SU-DHL-6 (cell line): ENCODE measurements at regions not wholly inside any gene's neighbourhood (a gene's known extent, or its start where the extent isn't known, plus 50 kb on each side); places are given as distances from the start of the nearest gene placed in this dataset.

ENCODE experiments used
- EZH2phosphoT487 ChIP-seq: fragments of 200-600 bp; sonication (generic), shearing (Covaris generic); conservative IDR thresholded peaks from 2 replicates; pipeline ENCODE4 v1.6.1; 2018; ENCODE audit warnings: mild to moderate bottlenecking, antibody characterized with exemption, low read length, moderate library complexity, mixed read lengths
- TF ChIP-seq, protein P1 (sequence below): fragments of 200-600 bp; sonication (generic); IDR thresholded peaks from one replicate; pipeline ENCODE4 v1.5.1; 2017; ENCODE audit warnings: antibody characterized with exemption, mild to moderate bottlenecking, low read length, moderate library complexity; ENCODE audit not compliant: insufficient read depth, poor library complexity, severe bottlenecking

DNA sequence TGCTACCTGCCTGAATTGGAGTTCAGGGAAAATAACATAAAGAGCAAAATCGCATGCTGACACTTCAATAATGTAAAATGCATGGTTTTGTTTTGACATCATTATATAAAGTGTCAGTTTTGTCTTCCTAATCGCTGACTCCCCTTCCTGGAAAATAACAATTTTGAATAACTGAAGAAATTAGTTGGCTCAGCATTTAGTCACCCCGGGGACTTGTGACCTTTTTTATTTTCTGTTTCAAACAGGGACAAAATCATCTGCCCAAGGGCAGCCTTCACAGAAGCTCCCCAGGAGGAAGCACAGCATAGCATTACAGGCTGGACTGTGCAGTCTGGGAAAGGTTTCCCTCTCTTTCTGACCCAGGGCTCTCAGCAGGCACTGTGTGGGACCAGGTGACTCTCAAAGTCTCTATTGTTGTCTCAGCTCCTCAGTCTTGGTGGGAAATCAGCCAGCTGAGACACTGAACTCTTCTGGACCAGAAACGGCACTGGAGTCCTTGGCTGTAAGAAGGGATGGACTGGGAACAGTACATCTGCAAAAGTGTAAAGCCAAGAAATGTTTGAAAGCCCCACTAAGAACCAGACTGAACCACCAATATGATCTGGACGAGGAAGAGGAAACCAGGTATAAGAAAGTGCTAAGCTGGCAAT is 671.3 kb upstream of the KLF4 start:
- TF ChIP-seq, protein P1, sequence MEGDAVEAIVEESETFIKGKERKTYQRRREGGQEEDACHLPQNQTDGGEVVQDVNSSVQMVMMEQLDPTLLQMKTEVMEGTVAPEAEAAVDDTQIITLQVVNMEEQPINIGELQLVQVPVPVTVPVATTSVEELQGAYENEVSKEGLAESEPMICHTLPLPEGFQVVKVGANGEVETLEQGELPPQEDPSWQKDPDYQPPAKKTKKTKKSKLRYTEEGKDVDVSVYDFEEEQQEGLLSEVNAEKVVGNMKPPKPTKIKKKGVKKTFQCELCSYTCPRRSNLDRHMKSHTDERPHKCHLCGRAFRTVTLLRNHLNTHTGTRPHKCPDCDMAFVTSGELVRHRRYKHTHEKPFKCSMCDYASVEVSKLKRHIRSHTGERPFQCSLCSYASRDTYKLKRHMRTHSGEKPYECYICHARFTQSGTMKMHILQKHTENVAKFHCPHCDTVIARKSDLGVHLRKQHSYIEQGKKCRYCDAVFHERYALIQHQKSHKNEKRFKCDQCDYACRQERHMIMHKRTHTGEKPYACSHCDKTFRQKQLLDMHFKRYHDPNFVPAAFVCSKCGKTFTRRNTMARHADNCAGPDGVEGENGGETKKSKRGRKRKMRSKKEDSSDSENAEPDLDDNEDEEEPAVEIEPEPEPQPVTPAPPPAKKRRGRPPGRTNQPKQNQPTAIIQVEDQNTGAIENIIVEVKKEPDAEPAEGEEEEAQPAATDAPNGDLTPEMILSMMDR = no peak
- TF ChIP-seq EZH2phosphoT487 = no peak
